MM.1S (cell line): ENCODE measurements at regions not wholly inside any gene's neighbourhood (a gene's known extent, or its start where the extent isn't known, plus 50 kb on each side); places are given as distances from the start of the nearest gene placed in this dataset.

Experiments
- DNase-seq: peaks from one replicate; pipeline ENCODE4 v3.0.0-alpha.2; 2015
- H2AFZ ChIP-seq: fragments of 300-600 bp; sonication (generic); 2 replicates; pipeline ENCODE4 v1.6.0; 2016; ENCODE audit warnings: antibody characterized with exemption, low read length
- H3F3A ChIP-seq: fragments of 300-600 bp; sonication (generic); 2 replicates; pipeline ENCODE4 v1.6.1; 2016; ENCODE audit warnings: mild to moderate bottlenecking, antibody characterized with exemption, low read length, moderate library complexity, mixed read lengths; ENCODE audit not compliant: insufficient read depth
- H3K27ac ChIP-seq: fragments of 300-600 bp; sonication (generic); 2 replicates; pipeline ENCODE4 v1.5.1; 2016; ENCODE audit warnings: mild to moderate bottlenecking, low read length
- H3K27me3 ChIP-seq: fragments of 300-600 bp; sonication (generic); replicated peaks from 2 replicates; pipeline ENCODE4 v1.6.0; 2016; ENCODE audit warnings: low read length; ENCODE audit not compliant: insufficient read depth
- H3K36me3 ChIP-seq: fragments of 300-600 bp; sonication (generic); replicated peaks from 2 replicates; pipeline ENCODE4 v1.6.1; 2016; ENCODE audit warnings: mild to moderate bottlenecking, low read length, mixed read lengths; ENCODE audit not compliant: insufficient read depth
- H3K4me1 ChIP-seq: fragments of 300-600 bp; sonication (generic); 2 replicates; pipeline ENCODE4 v1.6.1; 2016; ENCODE audit warnings: low read length, mixed read lengths
- H3K4me2 ChIP-seq: fragments of 300-600 bp; sonication (generic); 2 replicates; pipeline ENCODE4 v1.6.0; 2016; ENCODE audit warnings: low read depth, low read length
- H3K4me3 ChIP-seq: fragments of 300-600 bp; sonication (generic); 2 replicates; pipeline ENCODE4 v1.5.1; 2016; ENCODE audit warnings: low read length, mixed read lengths
- H3K79me2 ChIP-seq: fragments of 300-600 bp; sonication (generic); 2 replicates; pipeline ENCODE4 v1.6.1; 2016; ENCODE audit warnings: mixed run types, low read length, mixed read lengths
- H3K9ac ChIP-seq: fragments of 300-600 bp; sonication (generic); 2 replicates; pipeline ENCODE4 v1.6.1; 2016; ENCODE audit warnings: low read length, mixed read lengths
- H3K9me2 ChIP-seq: fragments of 300-600 bp; sonication (generic); replicated peaks from 2 replicates; pipeline ENCODE4 v1.6.1; 2016; ENCODE audit warnings: mild to moderate bottlenecking, low read length, mixed read lengths; ENCODE audit not compliant: insufficient read depth
- H3K9me3 ChIP-seq: fragments of 300-600 bp; sonication (generic); replicated peaks from 2 replicates; pipeline ENCODE4 v1.6.1; 2016; ENCODE audit warnings: mild to moderate bottlenecking, low read length, mixed read lengths; ENCODE audit not compliant: insufficient read depth
- H4K20me1 ChIP-seq: fragments of 300-600 bp; sonication (generic); 2 replicates; pipeline ENCODE4 v1.6.1; 2016; ENCODE audit warnings: mild to moderate bottlenecking, low read length, moderate library complexity, mixed read lengths; ENCODE audit not compliant: insufficient read depth
- EZH2 ChIP-seq: fragments of 300-600 bp; sonication (generic); optimal IDR thresholded peaks from 2 replicates; pipeline ENCODE3; 2017; ENCODE audit warnings: low read depth, mild to moderate bottlenecking, antibody characterized with exemption, low read length, mixed read lengths
- EZH2phosphoT487 ChIP-seq: fragments of 300-600 bp; sonication (generic); IDR thresholded peaks from 2 replicates; pipeline ENCODE4 v1.6.1; 2018; ENCODE audit warnings: antibody characterized with exemption, low read length
- TF ChIP-seq, protein P1 (sequence below): fragments of 300-600 bp; sonication (generic); IDR thresholded peaks from 2 replicates; pipeline ENCODE4 v1.5.1; 2016; ENCODE audit warnings: antibody characterized with exemption, low read length, mixed read lengths

- DNase-seq = no peak
- Histone ChIP-seq H3K4me1 (peaks cover 16% of the 10 kb centered on the region), H3K27me3 (no peaks in the 10 kb centered on the region), H3K36me3 (no peaks in the 10 kb centered on the region), H3K9me2 (no peaks in the 10 kb centered on the region), H2AFZ (no peak overlapping the region), H3K4me2 (no peak overlapping the region), H3K79me2 (no peaks in the 10 kb centered on the region), H3K9ac (no peak overlapping the region), H4K20me1 (no peaks in the 10 kb centered on the region), H3F3A (no peaks in the 10 kb centered on the region), H3K27ac (no peak overlapping the region), H3K9me3 (no peaks in the 10 kb centered on the region), H3K4me3 (no peak overlapping the region)
- TF ChIP-seq EZH2phosphoT487 (no peak), EZH2 (no peak)
- TF ChIP-seq, protein P1, sequence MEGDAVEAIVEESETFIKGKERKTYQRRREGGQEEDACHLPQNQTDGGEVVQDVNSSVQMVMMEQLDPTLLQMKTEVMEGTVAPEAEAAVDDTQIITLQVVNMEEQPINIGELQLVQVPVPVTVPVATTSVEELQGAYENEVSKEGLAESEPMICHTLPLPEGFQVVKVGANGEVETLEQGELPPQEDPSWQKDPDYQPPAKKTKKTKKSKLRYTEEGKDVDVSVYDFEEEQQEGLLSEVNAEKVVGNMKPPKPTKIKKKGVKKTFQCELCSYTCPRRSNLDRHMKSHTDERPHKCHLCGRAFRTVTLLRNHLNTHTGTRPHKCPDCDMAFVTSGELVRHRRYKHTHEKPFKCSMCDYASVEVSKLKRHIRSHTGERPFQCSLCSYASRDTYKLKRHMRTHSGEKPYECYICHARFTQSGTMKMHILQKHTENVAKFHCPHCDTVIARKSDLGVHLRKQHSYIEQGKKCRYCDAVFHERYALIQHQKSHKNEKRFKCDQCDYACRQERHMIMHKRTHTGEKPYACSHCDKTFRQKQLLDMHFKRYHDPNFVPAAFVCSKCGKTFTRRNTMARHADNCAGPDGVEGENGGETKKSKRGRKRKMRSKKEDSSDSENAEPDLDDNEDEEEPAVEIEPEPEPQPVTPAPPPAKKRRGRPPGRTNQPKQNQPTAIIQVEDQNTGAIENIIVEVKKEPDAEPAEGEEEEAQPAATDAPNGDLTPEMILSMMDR = no peak
Observed at GRCh38 chr10:3853547-3854303, 68.7 kb upstream of the KLF6 start.

DNA sequence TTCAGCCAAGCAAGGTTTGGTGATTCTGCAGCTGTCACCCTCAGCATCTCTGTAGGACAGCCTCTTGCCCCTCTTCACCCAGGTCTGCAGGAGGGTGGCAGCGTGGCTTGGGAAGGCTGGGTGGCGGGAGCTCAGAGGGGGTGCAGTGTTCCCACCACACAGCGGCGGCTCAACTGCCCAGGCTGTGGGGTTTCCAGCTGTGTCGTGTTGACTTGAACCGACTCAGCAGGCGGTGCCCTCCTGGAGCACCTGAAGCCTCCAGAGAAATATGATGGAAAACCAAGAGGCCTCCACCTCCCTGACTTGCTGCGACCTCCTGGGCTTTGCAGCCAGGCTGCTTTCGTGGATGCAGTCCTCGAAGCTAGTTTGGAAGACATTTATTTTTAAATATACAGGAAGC, 68.0 kb upstream of the KLF6 start:
- Histone ChIP-seq H3K9ac (no peak overlapping the region), H3K27ac (no peak overlapping the region)

GRCh38 chr10:3852147-3852904, 67.3 kb upstream of the KLF6 start:
- Histone ChIP-seq H3K9me2 (no peaks in the 10 kb centered on the region), H3K4me2 (no peak overlapping the region), H3K9ac (no peak overlapping the region), H3K4me1 (peaks cover 16% of the 10 kb centered on the region), H3F3A (no peaks in the 10 kb centered on the region), H3K27ac (no peak overlapping the region), H3K9me3 (no peaks in the 10 kb centered on the region), H2AFZ (no peak overlapping the region), H3K4me3 (no peak overlapping the region), H4K20me1 (no peaks in the 10 kb centered on the region), H3K27me3 (no peaks in the 10 kb centered on the region), H3K36me3 (no peaks in the 10 kb centered on the region), H3K79me2 (no peaks in the 10 kb centered on the region)
- no peak for TF ChIP-seq EZH2
- no peak for DNase-seq

More for the DNA sequence above, 68.0 kb upstream of the KLF6 start:
- Histone ChIP-seq H3K4me3 (no peak overlapping the region), H3K27me3 (no peaks in the 10 kb centered on the region), H2AFZ (no peak overlapping the region), H3K4me1 (peaks cover 16% of the 10 kb centered on the region), H3F3A (no peaks in the 10 kb centered on the region), H3K4me2 (no peak overlapping the region), H4K20me1 (no peaks in the 10 kb centered on the region), H3K36me3 (no peaks in the 10 kb centered on the region), H3K9me2 (no peaks in the 10 kb centered on the region), H3K79me2 (no peaks in the 10 kb centered on the region), H3K9me3 (no peaks in the 10 kb centered on the region)
- no peak for DNase-seq
- TF ChIP-seq EZH2phosphoT487 = no peak

- Histone ChIP-seq H2AFZ (no peak overlapping the region), H3K4me1 (peaks cover 16% of the 10 kb centered on the region), H3K9ac (no peak overlapping the region)
Observed at GRCh38 chr10:3850999-3851937, 66.3 kb upstream of the KLF6 start.

More at GRCh38 chr10:3850999-3851937, 66.3 kb upstream of the KLF6 start:
- Histone ChIP-seq H3F3A (no peaks in the 10 kb centered on the region), H3K9me3 (no peaks in the 10 kb centered on the region), H3K27ac (peak overlapping the region; percentile 11; the same call in 1 of the 2 replicates), H3K4me3 (no peak overlapping the region), H3K9me2 (no peaks in the 10 kb centered on the region), H3K4me2 (peak overlapping the region; percentile 1; the same call in 1 of the 2 replicates), H3K27me3 (no peaks in the 10 kb centered on the region), H3K36me3 (no peaks in the 10 kb centered on the region), H3K79me2 (no peaks in the 10 kb centered on the region), H4K20me1 (no peaks in the 10 kb centered on the region)
- DNase-seq = no peak
- TF ChIP-seq EZH2 (no peak), EZH2phosphoT487 (no peak)
- TF ChIP-seq, protein P1 = no peak
